GM12878 (cell line): ENCODE measurements at regions not wholly inside any gene's neighbourhood (a gene's known extent, or its start where the extent isn't known, plus 50 kb on each side); places are given as distances from the start of the nearest gene placed in this dataset.

Experiments
- ATAC-seq: fragments of 200-7000 bp; cut with Tn5 transposase; 3 replicates; pipeline ENCODE4 v1.9.1; 2020; ENCODE audit warnings: mild to moderate bottlenecking, moderate library complexity
- BruUV-seq: library from RNA; stranded (reverse); fragments of 400-500 nt; replicated peaks from 2 replicates; lab custom pipeline; 2021; lab: Mats Ljungman, UMichigan
- CTCF ChIA-PET: fragments of 300-600 bp; sonication (Branson Sonifier 250); formaldehyde crosslinking; extraction: SDS; loops from one replicate; lab custom pipeline; 2021; ENCODE audit warnings: inconsistent platforms; lab: Yijun Ruan, JAX
- POLR2A ChIA-PET: fragments of 350-600 bp; formaldehyde crosslinking; extraction: SDS; loops from one replicate; lab custom pipeline; 2021; ENCODE audit warnings: inconsistent platforms; lab: Charles Lee
- RAD21 ChIA-PET: fragments of 300-600 bp; sonication (Branson Sonifier 250); formaldehyde crosslinking; loops from one replicate; lab custom pipeline; 2023; ENCODE audit warnings: antibody characterized with exemption; ENCODE audit not compliant: unreplicated experiment; lab: Charles Lee
- SMC1A ChIA-PET: fragments of 300-600 bp; sonication (Branson Sonifier 250); formaldehyde crosslinking; loops from one replicate; lab custom pipeline; 2023; ENCODE audit not compliant: unreplicated experiment, uncharacterized antibody; lab: Charles Lee
- DNase-seq: peaks from one replicate; pipeline ENCODE4 v3.0.0-alpha.2; 2011; ENCODE audit warnings: low read depth, low spot score
- FAIRE-seq: peaks from 3 replicates; lab custom pipeline; 2011; peaks lifted over from hg19 to GRCh38; lab: Jason Lieb, UNC
- H2AFZ ChIP-seq: 2 replicates; pipeline ENCODE4 v1.6.0; 2011; ENCODE audit warnings: low read depth, low read length, control low read depth; ENCODE audit not compliant: control insufficient read depth
- H3K27ac ChIP-seq: 2 replicates; pipeline ENCODE4 v1.5.1; 2011; ENCODE audit warnings: control low read depth; ENCODE audit not compliant: control insufficient read depth, insufficient read depth
- H3K27me3 ChIP-seq, 2 experiments: replicated peaks in 1 of 2; 2 replicates each; pipeline versions ENCODE4 v1.6.0 to v1.6.1; 2011; ENCODE audit warnings: low read length in 1 of 2; ENCODE audit not compliant: control insufficient read depth in 2 of 2, insufficient read depth in 2 of 2
- H3K36me3 ChIP-seq, 2 experiments: 2 replicates each; pipeline ENCODE4 v1.5.1; 2011; ENCODE audit warnings: low read length in 1 of 2; ENCODE audit not compliant: control insufficient read depth in 2 of 2, insufficient read depth in 2 of 2
- H3K4me1 ChIP-seq: 2 replicates; pipeline ENCODE4 v1.6.1; 2011; ENCODE audit warnings: mild to moderate bottlenecking, low read length, moderate library complexity, mixed read lengths; ENCODE audit not compliant: control insufficient read depth, insufficient read depth
- H3K4me2 ChIP-seq: 2 replicates; pipeline ENCODE4 v1.6.0; 2011; ENCODE audit warnings: control low read depth; ENCODE audit not compliant: control insufficient read depth, insufficient read depth
- H3K4me3 ChIP-seq: fragments of 200-600 bp; sonication (generic); 2 replicates; pipeline ENCODE4 v1.5.1; 2016
- H3K79me2 ChIP-seq: 2 replicates; pipeline ENCODE4 v1.6.0; 2011; ENCODE audit warnings: low read length; ENCODE audit not compliant: control insufficient read depth, insufficient read depth
- H3K9ac ChIP-seq: 2 replicates; pipeline ENCODE4 v1.8.0; 2011; ENCODE audit warnings: low read length, control low read depth, mixed read lengths; ENCODE audit not compliant: control insufficient read depth, insufficient read depth
- H3K9me3 ChIP-seq: replicated peaks from 3 replicates; pipeline ENCODE4 v1.5.1; 2011; ENCODE audit warnings: mild to moderate bottlenecking, low read length; ENCODE audit not compliant: control insufficient read depth, insufficient read depth
- H4K20me1 ChIP-seq: 2 replicates; pipeline ENCODE4 v1.6.0; 2011; ENCODE audit not compliant: control insufficient read depth, insufficient read depth
- EZH2 ChIP-seq: IDR thresholded peaks from 2 replicates; pipeline ENCODE4 v1.6.1; 2012; ENCODE audit warnings: low read depth, mild to moderate bottlenecking, control low read depth, inconsistent platforms, low read length, borderline replicate concordance; ENCODE audit not compliant: control insufficient read depth
- IRF3 ChIP-seq: fragments of 450-650 bp; IDR thresholded peaks from 2 replicates; pipeline ENCODE4 v1.6.1; 2014; ENCODE audit warnings: mild to moderate bottlenecking
- LARP7 ChIP-seq: fragments of 450-650 bp; IDR thresholded peaks from 2 replicates; pipeline ENCODE4 v1.6.1; 2017; ENCODE audit warnings: mild to moderate bottlenecking
- MXI1 ChIP-seq: fragments of 150-350 bp; IDR thresholded peaks from 2 replicates; pipeline ENCODE4 v1.6.1; 2011; ENCODE audit warnings: low read depth, mild to moderate bottlenecking, inconsistent platforms, low read length, improper control_type of control experiment
- PAX5 ChIP-seq: IDR thresholded peaks from 2 replicates; pipeline ENCODE4 v1.6.1; 2011; ENCODE audit warnings: low read depth, low read length, borderline replicate concordance
- POLR2AphosphoS2 ChIP-seq: IDR thresholded peaks from 2 replicates; pipeline ENCODE4 v1.6.1; 2011; ENCODE audit warnings: low read depth, mild to moderate bottlenecking, low read length, improper control_type of control experiment, moderate library complexity
- RFX5 ChIP-seq: IDR thresholded peaks from 2 replicates; pipeline ENCODE4 v1.6.1; 2011; ENCODE audit warnings: low read depth, low read length, improper control_type of control experiment
- SMAD1 ChIP-seq: fragments of 450-650 bp; IDR thresholded peaks from 2 replicates; pipeline ENCODE4 v1.6.1; 2018; ENCODE audit warnings: mild to moderate bottlenecking, low read depth; ENCODE audit not compliant: partially characterized antibody
- SMC3 ChIP-seq: IDR thresholded peaks from 2 replicates; pipeline ENCODE4 v1.6.1; 2011; ENCODE audit warnings: low read length, improper control_type of control experiment, borderline replicate concordance
- SPI1 ChIP-seq: IDR thresholded peaks from 2 replicates; pipeline ENCODE4 v1.6.1; 2011; ENCODE audit warnings: low read depth, mild to moderate bottlenecking, low read length, moderate library complexity, borderline replicate concordance; ENCODE audit not compliant: insufficient read depth
- SRF ChIP-seq, 2 experiments: IDR thresholded peaks; 2 replicates each; pipeline ENCODE4 v1.6.1; 2011; ENCODE audit warnings: low read depth in 2 of 2, low read length in 2 of 2, mild to moderate bottlenecking in 1 of 2, moderate library complexity in 1 of 2
- TAF1 ChIP-seq: IDR thresholded peaks from 2 replicates; pipeline ENCODE4 v1.6.1; 2011; ENCODE audit warnings: mild to moderate bottlenecking, low read depth, low read length, borderline replicate concordance
- whole genome bisulfite sequencing: methylation state at CpG from one replicate; pipeline ENCODE4 v1.1.6; 2016; ENCODE audit warnings: low lambda C conversion rate; ENCODE audit not compliant: insufficient replicate concordance, insufficient coverage; ENCODE audit errors: missing lambda C conversion rate; 5-methylcytosine and 5-hydroxymethylcytosine counted together
- in situ Hi-C: fragments of 300-500 bp; cut with MboI; formaldehyde crosslinking; loops from 9 replicates; pipeline ENCODE4 v1.14.3; 2018; ENCODE audit warnings: mixed read lengths
- intact Hi-C: fragments of 100-400 bp; cut with micrococcal nuclease; formaldehyde crosslinking; loops from one replicate; pipeline ENCODE4 v1.14.2; 2022; ENCODE audit not compliant: unreplicated experiment

DNA sequence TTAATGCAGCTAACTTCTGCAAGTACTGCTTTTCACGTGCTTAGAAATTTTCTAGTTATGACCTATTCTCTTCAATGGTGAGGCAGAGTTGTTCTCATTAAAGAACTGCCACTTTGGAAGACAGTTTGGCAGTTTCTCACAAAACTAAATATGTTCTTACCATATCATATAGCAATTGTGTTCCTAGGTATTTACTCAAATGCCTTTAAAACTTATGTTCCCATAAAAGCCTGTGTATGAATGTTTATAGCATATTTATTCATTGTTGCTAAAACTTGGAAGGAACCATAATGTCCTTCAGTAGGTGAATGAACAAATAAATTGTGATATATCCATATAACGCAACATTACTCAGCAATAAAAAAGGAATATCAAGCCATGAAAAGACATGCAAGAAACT, 555.1 kb upstream of the POT1 start:
- BruUV-seq = no TSS peak
- FAIRE-seq (no peak), ATAC-seq (no peak), DNase-seq (no peak)
- Histone ChIP-seq H3K4me2 (no peak overlapping the region), H3K27ac (no peak overlapping the region), H3K79me2 (no peaks in the 10 kb centered on the region), H3K4me3 (no peak overlapping the region), H3K9me3 (no peaks in the 10 kb centered on the region), H3K4me1 (no peaks in the 10 kb centered on the region), H3K27me3 (no peaks in the 10 kb centered on the region), H2AFZ (no peak overlapping the region), H3K9ac (no peak overlapping the region), H3K36me3 (no peaks in the 10 kb centered on the region), H4K20me1 (no peaks in the 10 kb centered on the region)
- RAD21 ChIA-PET = no interaction called here
- SMC1A ChIA-PET = no interaction called here
- CTCF ChIA-PET = no interaction called here
- 16% methylated on average over 2 of the region's 2 CpGs for WGBS
- in situ Hi-C loops = no loop called here
- POLR2A ChIA-PET = no interaction called here
- no peak for TF ChIP-seq RFX5
- no peak for TF ChIP-seq MXI1
- TF ChIP-seq SPI1 = no peak
- TF ChIP-seq SMC3 = no peak
- no peak for TF ChIP-seq SMAD1
- TF ChIP-seq IRF3 = no peak
- no peak for TF ChIP-seq POLR2AphosphoS2
- no peak for TF ChIP-seq TAF1
- TF ChIP-seq PAX5 = no peak
- no peak for TF ChIP-seq SRF (IDR thresholded peaks at IDR 0.05; ENCODE audit: low read depth in 2 of 2, low read length in 2 of 2)
- TF ChIP-seq EZH2 = no peak
- no peak for TF ChIP-seq LARP7
- intact Hi-C loops = no loop called here
